Liver (tissue), 8 donors: ENCODE measurements at regions not wholly inside any gene's neighbourhood (a gene's known extent, or its start where the extent isn't known, plus 50 kb on each side); places are given as distances from the start of the nearest gene placed in this dataset.

ENCODE experiments used
- DNase-seq: peaks from one replicate; pipeline ENCODE4 v3.0.0-alpha.2; 2017; ENCODE audit warnings: low spot score
- H3K27ac ChIP-seq, 2 donors: one replicate each; pipeline ENCODE4 v1.7.0; 2013; ENCODE audit warnings: inconsistent platforms in 2 of 2, low read length in 2 of 2, control low read depth in 1 of 2, low read depth in 1 of 2, mild to moderate bottlenecking in 1 of 2
- H3K27me3 ChIP-seq, 4 donors: one replicate each; pipeline versions ENCODE4 v1.6.1 to v1.7.0; 2013; ENCODE audit warnings: low read length in 3 of 4, inconsistent platforms in 1 of 4, mild to moderate bottlenecking in 1 of 4, moderate library complexity in 1 of 4; ENCODE audit not compliant: control insufficient read depth in 4 of 4, insufficient read depth in 4 of 4
- H3K36me3 ChIP-seq, 4 donors: one replicate each; pipeline versions ENCODE4 v1.6.1 to v1.7.0; 2013; ENCODE audit warnings: low read length in 3 of 4, mild to moderate bottlenecking in 3 of 4, low read depth in 1 of 4, moderate library complexity in 1 of 4; ENCODE audit not compliant: control insufficient read depth in 4 of 4, insufficient read depth in 3 of 4
- H3K4me1 ChIP-seq, 4 donors: one replicate each; pipeline versions ENCODE4 v1.6.1 to v1.7.0; 2013; ENCODE audit warnings: low read length in 3 of 4, mild to moderate bottlenecking in 3 of 4, moderate library complexity in 1 of 4; ENCODE audit not compliant: control insufficient read depth in 4 of 4, insufficient read depth in 4 of 4
- H3K4me3 ChIP-seq, 3 donors: one replicate each; pipeline versions ENCODE4 v1.6.1 to v1.7.0; 2013; ENCODE audit warnings: low read length in 3 of 3, control low read depth in 1 of 3, low read depth in 1 of 3, mild to moderate bottlenecking in 1 of 3
- H3K9ac ChIP-seq, 2 donors: one replicate each; pipeline ENCODE4 v1.7.0; 2013; ENCODE audit warnings: low read length in 2 of 2, mild to moderate bottlenecking in 2 of 2, moderate library complexity in 2 of 2, control low read depth in 1 of 2, low read depth in 1 of 2
- H3K9me3 ChIP-seq, 4 donors: one replicate each; pipeline versions ENCODE4 v1.6.1 to v1.7.0; 2013; ENCODE audit warnings: low read length in 3 of 4; ENCODE audit not compliant: control insufficient read depth in 4 of 4
- ATF3 ChIP-seq: IDR thresholded peaks from 2 replicates; pipeline ENCODE4 v1.6.1; 2016; ENCODE audit warnings: antibody characterized with exemption
- CTCF ChIP-seq: fragments of 150-350 bp; IDR thresholded peaks from 2 replicates; pipeline ENCODE4 v1.5.1; 2017; ENCODE audit warnings: improper control_type of control experiment, low read depth, low read length; ENCODE audit not compliant: missing input control
- EGR1 ChIP-seq, 2 donors: IDR thresholded peaks; 2 replicates each; pipeline ENCODE4 v1.6.1; 2016 to 2018; ENCODE audit warnings: antibody characterized with exemption in 2 of 2, low read depth in 2 of 2
- FOXA1 ChIP-seq: IDR thresholded peaks from 2 replicates; pipeline ENCODE4 v1.6.1; 2016; ENCODE audit warnings: antibody characterized with exemption
- FOXA2 ChIP-seq: IDR thresholded peaks from 2 replicates; pipeline ENCODE4 v1.6.1; 2016; ENCODE audit warnings: antibody characterized with exemption
- GABPA ChIP-seq, 2 donors: IDR thresholded peaks in 1 of 2; conservative IDR thresholded peaks in 1 of 2; 2 replicates each; pipeline ENCODE4 v1.6.1; 2016; ENCODE audit warnings: antibody characterized with exemption in 2 of 2, mild to moderate bottlenecking in 1 of 2, moderate library complexity in 1 of 2
- HNF4A ChIP-seq, 2 donors: conservative IDR thresholded peaks; 2 replicates each; pipeline ENCODE4 v1.6.1; 2016; ENCODE audit warnings: antibody characterized with exemption in 2 of 2, mild to moderate bottlenecking in 2 of 2
- HNF4G ChIP-seq: IDR thresholded peaks from 2 replicates; pipeline ENCODE4 v1.6.1; 2016; ENCODE audit warnings: antibody characterized with exemption
- JUND ChIP-seq, 2 donors: IDR thresholded peaks; 2 replicates each; pipeline ENCODE4 v1.6.1; 2016; ENCODE audit warnings: antibody characterized with exemption in 2 of 2
- RAD21 ChIP-seq, 2 donors: IDR thresholded peaks; 2 replicates each; pipeline ENCODE4 v1.6.1; 2016; ENCODE audit warnings: antibody characterized with exemption in 2 of 2, mild to moderate bottlenecking in 2 of 2
- RXRA ChIP-seq, 2 donors: IDR thresholded peaks; 2 replicates each; pipeline ENCODE4 v1.6.1; 2017 to 2018; ENCODE audit warnings: antibody characterized with exemption in 2 of 2, mild to moderate bottlenecking in 1 of 2
- SP1 ChIP-seq: IDR thresholded peaks from 2 replicates; pipeline ENCODE4 v1.6.1; 2018; ENCODE audit warnings: antibody characterized with exemption, mild to moderate bottlenecking
- TAF1 ChIP-seq: conservative IDR thresholded peaks from 2 replicates; pipeline ENCODE4 v1.6.1; 2016; ENCODE audit warnings: antibody characterized with exemption, mild to moderate bottlenecking
- YY1 ChIP-seq: IDR thresholded peaks from 2 replicates; pipeline ENCODE4 v1.6.1; 2016; ENCODE audit warnings: antibody characterized with exemption, mild to moderate bottlenecking
- WGBS: extraction: QIAGEN DNeasy Blood & Tissue Kit; methylation state at CpG from one replicate; pipeline ENCODE4 v1.1.7; 2013; 5-methylcytosine and 5-hydroxymethylcytosine counted together
- TF ChIP-seq, protein P1 (sequence below): IDR thresholded peaks from 2 replicates; pipeline ENCODE4 v1.6.1; 2016; ENCODE audit warnings: antibody characterized with exemption
- TF ChIP-seq, protein P2 (sequence below): IDR thresholded peaks from 2 replicates; pipeline ENCODE4 v1.6.1; 2016; ENCODE audit warnings: antibody characterized with exemption, mild to moderate bottlenecking
- TF ChIP-seq, protein P3 (sequence below): IDR thresholded peaks from 2 replicates; pipeline ENCODE4 v1.6.1; 2016; ENCODE audit warnings: antibody characterized with exemption
- donor health status: healthy.
- donor health status: healthy.
- donor health status: healthy.
- donor health status: healthy.
- donor health status: healthy.

GRCh38 chr21:35375115-35375514, 326.0 kb upstream of the RUNX1 start (continued):
- TF ChIP-seq CTCF, result no peak

DNA sequence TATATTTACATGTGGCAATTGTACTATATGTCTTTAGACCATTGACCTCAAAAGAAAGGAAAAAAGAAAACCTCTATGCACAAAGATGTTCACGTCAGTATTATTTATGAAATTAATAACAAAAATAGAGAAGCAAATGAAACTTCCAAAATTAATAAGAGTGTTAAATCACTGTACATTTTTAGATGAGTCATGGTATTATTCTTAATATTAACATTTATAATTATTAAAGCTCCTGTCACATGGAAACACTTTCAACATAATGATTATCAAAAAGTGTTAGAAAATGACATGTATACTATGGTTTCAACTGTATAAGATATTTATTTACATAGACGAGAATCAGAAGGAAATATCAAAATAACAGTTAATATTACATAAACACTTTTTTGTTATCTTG, 324.9 kb upstream of the RUNX1 start:
- no peak for DNase-seq
- H3K4me1 ChIP-seq, result no peaks in the 10 kb centered on the region
- WGBS, result 80% methylated on average over 2 of the region's 2 CpGs
- no peak overlapping the region for H3K27ac ChIP-seq
- no peaks in the 10 kb centered on the region for H3K36me3 ChIP-seq
- no peak overlapping the region for H3K4me3 ChIP-seq
- TF ChIP-seq, protein P1, sequence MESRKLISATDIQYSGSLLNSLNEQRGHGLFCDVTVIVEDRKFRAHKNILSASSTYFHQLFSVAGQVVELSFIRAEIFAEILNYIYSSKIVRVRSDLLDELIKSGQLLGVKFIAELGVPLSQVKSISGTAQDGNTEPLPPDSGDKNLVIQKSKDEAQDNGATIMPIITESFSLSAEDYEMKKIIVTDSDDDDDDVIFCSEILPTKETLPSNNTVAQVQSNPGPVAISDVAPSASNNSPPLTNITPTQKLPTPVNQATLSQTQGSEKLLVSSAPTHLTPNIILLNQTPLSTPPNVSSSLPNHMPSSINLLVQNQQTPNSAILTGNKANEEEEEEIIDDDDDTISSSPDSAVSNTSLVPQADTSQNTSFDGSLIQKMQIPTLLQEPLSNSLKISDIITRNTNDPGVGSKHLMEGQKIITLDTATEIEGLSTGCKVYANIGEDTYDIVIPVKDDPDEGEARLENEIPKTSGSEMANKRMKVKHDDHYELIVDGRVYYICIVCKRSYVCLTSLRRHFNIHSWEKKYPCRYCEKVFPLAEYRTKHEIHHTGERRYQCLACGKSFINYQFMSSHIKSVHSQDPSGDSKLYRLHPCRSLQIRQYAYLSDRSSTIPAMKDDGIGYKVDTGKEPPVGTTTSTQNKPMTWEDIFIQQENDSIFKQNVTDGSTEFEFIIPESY, result no peak
- TF ChIP-seq RXRA (IDR thresholded peaks at IDR 0.05) (no peak), TAF1 (no peak), YY1 (no peak), JUND (IDR thresholded peaks at IDR 0.05) (no peak), SP1 (no peak), GABPA (IDR thresholded peaks at IDR 0.05 in 1 of 2, conservative IDR thresholded peaks at IDR 0.05 in 1 of 2) (no peak), ATF3 (no peak), HNF4G (no peak), FOXA1 (no peak), HNF4A (conservative IDR thresholded peaks at IDR 0.05) (no peak), RAD21 (IDR thresholded peaks at IDR 0.05) (no peak), FOXA2 (no peak), EGR1 (IDR thresholded peaks at IDR 0.05; ENCODE audit: low read depth in 2 of 2) (no peak)
- TF ChIP-seq, protein P2, sequence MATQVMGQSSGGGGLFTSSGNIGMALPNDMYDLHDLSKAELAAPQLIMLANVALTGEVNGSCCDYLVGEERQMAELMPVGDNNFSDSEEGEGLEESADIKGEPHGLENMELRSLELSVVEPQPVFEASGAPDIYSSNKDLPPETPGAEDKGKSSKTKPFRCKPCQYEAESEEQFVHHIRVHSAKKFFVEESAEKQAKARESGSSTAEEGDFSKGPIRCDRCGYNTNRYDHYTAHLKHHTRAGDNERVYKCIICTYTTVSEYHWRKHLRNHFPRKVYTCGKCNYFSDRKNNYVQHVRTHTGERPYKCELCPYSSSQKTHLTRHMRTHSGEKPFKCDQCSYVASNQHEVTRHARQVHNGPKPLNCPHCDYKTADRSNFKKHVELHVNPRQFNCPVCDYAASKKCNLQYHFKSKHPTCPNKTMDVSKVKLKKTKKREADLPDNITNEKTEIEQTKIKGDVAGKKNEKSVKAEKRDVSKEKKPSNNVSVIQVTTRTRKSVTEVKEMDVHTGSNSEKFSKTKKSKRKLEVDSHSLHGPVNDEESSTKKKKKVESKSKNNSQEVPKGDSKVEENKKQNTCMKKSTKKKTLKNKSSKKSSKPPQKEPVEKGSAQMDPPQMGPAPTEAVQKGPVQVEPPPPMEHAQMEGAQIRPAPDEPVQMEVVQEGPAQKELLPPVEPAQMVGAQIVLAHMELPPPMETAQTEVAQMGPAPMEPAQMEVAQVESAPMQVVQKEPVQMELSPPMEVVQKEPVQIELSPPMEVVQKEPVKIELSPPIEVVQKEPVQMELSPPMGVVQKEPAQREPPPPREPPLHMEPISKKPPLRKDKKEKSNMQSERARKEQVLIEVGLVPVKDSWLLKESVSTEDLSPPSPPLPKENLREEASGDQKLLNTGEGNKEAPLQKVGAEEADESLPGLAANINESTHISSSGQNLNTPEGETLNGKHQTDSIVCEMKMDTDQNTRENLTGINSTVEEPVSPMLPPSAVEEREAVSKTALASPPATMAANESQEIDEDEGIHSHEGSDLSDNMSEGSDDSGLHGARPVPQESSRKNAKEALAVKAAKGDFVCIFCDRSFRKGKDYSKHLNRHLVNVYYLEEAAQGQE, result no peak
- TF ChIP-seq, protein P3, sequence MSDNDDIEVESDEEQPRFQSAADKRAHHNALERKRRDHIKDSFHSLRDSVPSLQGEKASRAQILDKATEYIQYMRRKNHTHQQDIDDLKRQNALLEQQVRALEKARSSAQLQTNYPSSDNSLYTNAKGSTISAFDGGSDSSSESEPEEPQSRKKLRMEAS, result no peak
- no peaks in the 10 kb centered on the region for H3K9me3 ChIP-seq
- H3K27me3 ChIP-seq, result peaks cover 0 to under 1% (median 0%) of the 10 kb centered on the region in 4 donors
- H3K9ac ChIP-seq, result no peak overlapping the region
